ENCODE measurements at regions not wholly inside any gene's neighbourhood (a gene's known extent, or its start where the extent isn't known, plus 50 kb on each side); places are given as distances from the start of the nearest gene placed in this dataset.
"Not testable (repeated sequence)": the region's sequence is repeated elsewhere in the genome, so short reads cannot be mapped to it uniquely, and the experiment has no call there.

DNA sequence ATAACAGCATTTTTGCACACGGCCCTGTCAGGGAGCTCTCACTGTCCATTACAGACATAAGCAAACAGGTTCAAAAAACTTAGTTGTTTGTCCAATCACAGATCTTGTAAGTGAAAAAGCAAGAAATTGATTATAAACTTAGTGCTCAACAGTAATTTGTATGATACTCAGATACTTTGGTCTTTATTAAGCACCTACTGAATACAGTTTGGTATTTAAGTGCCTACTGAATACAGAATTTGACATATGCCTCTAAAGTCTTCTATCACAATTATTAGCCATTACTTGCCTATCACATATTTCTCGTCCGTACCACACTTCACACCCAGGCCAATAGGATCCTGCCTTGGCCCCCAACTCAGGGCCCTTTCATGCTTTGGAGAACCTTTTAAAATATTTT, 283.1 kb downstream of the SUCLG1 start:
- H3K27ac ChIP-seq = no peak overlapping the region
- no peaks in the 10 kb centered on the region for H3K27me3 ChIP-seq
- H3K4me1 ChIP-seq = no peaks in the 10 kb centered on the region
- 75 to 88% methylated on average over 3 of the region's 3 CpGs for WGBS, 2 donors
- intact Hi-C loops (cut with DNase I) = no loop called here
- DNase-seq = no peak
- TF ChIP-seq POLR2A (IDR thresholded peaks at IDR 0.05) = no peak
- no peak for TF ChIP-seq CTCF (IDR thresholded peaks at IDR 0.05)
- no peak for ATAC-seq
- no peaks in the 10 kb centered on the region for H3K36me3 ChIP-seq (replicated peaks in 1 of 2; ENCODE audit: insufficient read depth in 1 of 2, low read depth in 2 of 2)
- no peaks in the 10 kb centered on the region for H3K9me3 ChIP-seq
- H3K4me3 ChIP-seq = no peak overlapping the region

GRCh38 chr2:84175340-84175739, 283.7 kb downstream of the SUCLG1 start:
- TF ChIP-seq POLR2A (IDR thresholded peaks at IDR 0.05) (no peak), CTCF (IDR thresholded peaks at IDR 0.05) (no peak)
- H3K27ac ChIP-seq = no peak overlapping the region
- H3K27me3 ChIP-seq = no peaks in the 10 kb centered on the region
- no peaks in the 10 kb centered on the region for H3K36me3 ChIP-seq (replicated peaks in 1 of 2; ENCODE audit: insufficient read depth in 1 of 2, low read depth in 2 of 2)
- no peaks in the 10 kb centered on the region for H3K9me3 ChIP-seq
- WGBS, 2 donors = 29 to 33% methylated on average over 1 of the region's 1 CpG
- no peak overlapping the region for H3K4me3 ChIP-seq
- DNase-seq (no peak), ATAC-seq (no peak)
- no peaks in the 10 kb centered on the region for H3K4me1 ChIP-seq
- intact Hi-C loops (cut with DNase I) = no loop called here

DNA sequence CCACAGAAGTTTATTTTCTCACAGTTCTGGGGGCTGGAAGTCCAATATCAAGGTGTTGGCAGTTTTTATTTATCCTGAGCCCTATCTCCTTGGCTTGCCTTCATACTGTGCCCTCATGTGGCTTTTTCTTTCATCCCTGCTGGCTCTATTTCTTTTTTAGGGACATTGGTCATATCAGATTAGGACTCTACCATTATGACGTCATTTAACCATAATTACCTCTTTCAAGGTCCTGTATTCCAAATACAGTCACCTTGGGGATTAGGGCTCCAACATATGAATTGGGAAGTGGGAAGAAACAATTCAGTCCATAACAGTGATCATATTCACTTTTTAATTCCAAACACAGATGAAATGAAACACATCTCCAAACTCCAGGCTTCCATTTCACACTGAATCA, 286.0 kb downstream of the SUCLG1 start:
- ATAC-seq = no peak
- H3K9me3 ChIP-seq = no peaks in the 10 kb centered on the region
- intact Hi-C loops (cut with DNase I) = no loop called here
- WGBS, 2 donors = 25 to 46% methylated on average over 1 of the region's 1 CpG
- no peaks in the 10 kb centered on the region for H3K4me1 ChIP-seq
- no peaks in the 10 kb centered on the region for H3K27me3 ChIP-seq
- no peak for TF ChIP-seq POLR2A (IDR thresholded peaks at IDR 0.05)
- TF ChIP-seq CTCF (IDR thresholded peaks at IDR 0.05) = no peak
- H3K27ac ChIP-seq = no peak overlapping the region
- no peaks in the 10 kb centered on the region for H3K36me3 ChIP-seq (replicated peaks in 1 of 2; ENCODE audit: insufficient read depth in 1 of 2, low read depth in 2 of 2)
- no peak for DNase-seq
- H3K4me3 ChIP-seq = no peak overlapping the region

DNA sequence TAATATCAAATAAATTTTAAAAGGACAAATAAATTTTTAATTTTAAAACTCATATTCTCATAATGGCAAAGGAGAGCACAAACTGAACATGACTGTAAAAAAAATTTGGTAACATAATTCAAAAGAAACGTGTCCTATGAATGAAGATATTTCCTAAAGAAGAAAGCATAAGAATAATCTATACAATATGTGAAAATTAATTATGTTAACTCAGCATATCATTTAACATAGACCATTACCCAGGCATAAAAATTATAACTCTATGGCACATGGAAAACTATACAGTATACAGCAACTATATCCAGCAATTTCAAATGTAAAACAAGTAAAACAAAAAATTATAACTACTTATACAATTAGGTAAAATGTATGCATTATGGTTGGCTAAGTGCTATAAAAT, 288.1 kb downstream of the SUCLG1 start:
- no peak overlapping the region for H3K27ac ChIP-seq
- H3K4me1 ChIP-seq = no peaks in the 10 kb centered on the region
- H3K9me3 ChIP-seq = no peaks in the 10 kb centered on the region
- no peak overlapping the region for H3K4me3 ChIP-seq
- no peak for ATAC-seq
- DNase-seq = no peak
- WGBS, 2 donors = 51 to 59% methylated on average over 1 of the region's 1 CpG
- intact Hi-C loops (cut with DNase I) = no loop called here
- H3K27me3 ChIP-seq = no peaks in the 10 kb centered on the region
- no peaks in the 10 kb centered on the region for H3K36me3 ChIP-seq (replicated peaks in 1 of 2; ENCODE audit: insufficient read depth in 1 of 2, low read depth in 2 of 2)
- no peak for TF ChIP-seq CTCF (IDR thresholded peaks at IDR 0.05)
- TF ChIP-seq POLR2A (IDR thresholded peaks at IDR 0.05) = no peak

DNA sequence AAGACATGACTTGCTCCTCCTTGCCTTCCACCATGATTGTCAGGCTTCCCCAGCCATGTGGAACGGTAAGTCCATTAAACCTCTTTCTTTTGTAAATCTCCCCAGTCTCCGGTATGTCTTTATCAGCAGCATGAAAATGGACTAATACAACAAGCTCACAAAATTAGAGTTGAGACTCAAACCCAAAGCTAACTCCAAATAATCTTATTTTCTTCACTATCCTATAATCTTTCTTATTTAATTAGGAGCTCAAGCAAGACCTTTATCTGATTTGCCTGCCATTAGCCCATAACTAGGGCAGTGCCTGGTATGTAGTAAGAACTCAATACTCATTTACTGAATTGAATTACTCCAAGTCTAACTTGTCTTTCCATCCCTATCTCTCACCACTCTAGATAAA, 289.2 kb downstream of the SUCLG1 start:
- TF ChIP-seq CTCF (IDR thresholded peaks at IDR 0.05) (no peak), POLR2A (IDR thresholded peaks at IDR 0.05) (no peak)
- Histone ChIP-seq H3K27ac (no peak overlapping the region), H3K36me3 (replicated peaks in 1 of 2; ENCODE audit: insufficient read depth in 1 of 2, low read depth in 2 of 2) (no peaks in the 10 kb centered on the region), H3K4me3 (no peak overlapping the region), H3K27me3 (no peaks in the 10 kb centered on the region), H3K9me3 (no peaks in the 10 kb centered on the region), H3K4me1 (no peaks in the 10 kb centered on the region)
- DNase-seq (no peak), ATAC-seq (no peak)
- WGBS, 2 donors = 81 to 84% methylated on average over 2 of the region's 2 CpGs
- intact Hi-C loops (cut with DNase I) = no loop called here

- H3K9me3 ChIP-seq; H3K27me3 ChIP-seq; H3K4me1 ChIP-seq; DNase-seq; H3K36me3 ChIP-seq (replicated peaks in 1 of 2; ENCODE audit: insufficient read depth in 1 of 2, low read depth in 2 of 2); intact Hi-C loops (cut with DNase I); H3K27ac ChIP-seq; H3K4me3 ChIP-seq; ATAC-seq: not testable (repeated sequence)
- WGBS, 2 donors = 56 to 62% methylated on average over 1 of the region's 1 CpG
Measured at GRCh38 chr2:84168552-84168951, 290.5 kb downstream of the SUCLG1 start.

All from body of pancreas (tissue), 4 donors.